Neural progenitor cell (in vitro differentiated cells): ENCODE measurements at regions not wholly inside any gene's neighbourhood (a gene's known extent, or its start where the extent isn't known, plus 50 kb on each side); places are given as distances from the start of the nearest gene placed in this dataset.
A peak's percentile ranks its signal among the peaks of the same experiment; 100 is the strongest.
"Not testable (repeated sequence)": the region's sequence is repeated elsewhere in the genome, so short reads cannot be mapped to it uniquely, and the experiment has no call there.

ENCODE experiments used
- DNase-seq: peaks from one replicate; pipeline ENCODE4 v3.0.0-alpha.2; 2016; ENCODE audit warnings: low spot score
- H2AFZ ChIP-seq: fragments of 200-600 bp; sonication (generic); replicated peaks from 2 replicates; pipeline ENCODE4 v1.6.1; 2016; ENCODE audit warnings: antibody characterized with exemption
- H3F3A ChIP-seq: fragments of 200-600 bp; sonication (generic); 2 replicates; pipeline ENCODE4 v1.6.1; 2016; ENCODE audit warnings: antibody characterized with exemption, low read depth
- H3K27ac ChIP-seq: fragments of 200-600 bp; sonication (generic); 2 replicates; pipeline ENCODE4 v1.5.1; 2016; ENCODE audit warnings: mild to moderate bottlenecking
- H3K27me3 ChIP-seq: fragments of 200-600 bp; sonication (generic); 2 replicates; pipeline ENCODE4 v1.6.1; 2016; ENCODE audit warnings: mild to moderate bottlenecking, moderate library complexity
- H3K36me3 ChIP-seq: fragments of 200-600 bp; sonication (generic); 2 replicates; pipeline ENCODE4 v1.5.1; 2016
- H3K4me1 ChIP-seq: fragments of 200-600 bp; sonication (generic); 2 replicates; pipeline ENCODE4 v1.6.1; 2016; ENCODE audit warnings: mixed run types
- H3K4me2 ChIP-seq: fragments of 200-600 bp; sonication (generic); 2 replicates; pipeline ENCODE4 v1.6.1; 2016
- H3K4me3 ChIP-seq: fragments of 200-600 bp; sonication (generic); 2 replicates; pipeline ENCODE4 v1.5.1; 2016
- H3K79me2 ChIP-seq: fragments of 200-600 bp; sonication (generic); 2 replicates; pipeline ENCODE4 v1.6.1; 2016; ENCODE audit warnings: low read depth
- H3K9ac ChIP-seq: fragments of 200-600 bp; sonication (generic); 2 replicates; pipeline ENCODE4 v1.6.1; 2016
- H3K9me3 ChIP-seq: fragments of 200-600 bp; sonication (generic); 2 replicates; pipeline ENCODE4 v1.5.1; 2016; ENCODE audit warnings: low read depth
- H4K20me1 ChIP-seq: fragments of 200-600 bp; sonication (generic); 2 replicates; pipeline ENCODE4 v1.6.1; 2016; ENCODE audit warnings: low read depth
- H3K27ac Mint-ChIP-seq: 3 replicates; pipeline ENCODE4 v1.8.0; 2021; ENCODE audit warnings: mixed read lengths
- H3K27me3 Mint-ChIP-seq: 2 replicates; pipeline ENCODE4 v1.8.0; 2022; ENCODE audit warnings: low read depth, mild to moderate bottlenecking, inconsistent platforms, moderate library complexity, mixed read lengths; ENCODE audit not compliant: insufficient read depth
- H3K36me3 Mint-ChIP-seq: 3 replicates; pipeline ENCODE4 v1.8.0; 2021; ENCODE audit warnings: mixed read lengths
- H3K4me1 Mint-ChIP-seq: 3 replicates; pipeline ENCODE4 v1.8.0; 2021; ENCODE audit warnings: mixed read lengths
- H3K4me3 Mint-ChIP-seq: 3 replicates; pipeline ENCODE4 v1.8.0; 2021; ENCODE audit warnings: mild to moderate bottlenecking, moderate library complexity, mixed read lengths
- H3K9me3 Mint-ChIP-seq: 3 replicates; pipeline ENCODE4 v1.8.0; 2020; ENCODE audit warnings: mixed read lengths
- CTCF ChIP-seq: fragments of 200-600 bp; sonication (generic); IDR thresholded peaks from 2 replicates; pipeline ENCODE4 v1.5.1; 2017; ENCODE audit warnings: antibody characterized with exemption, mild to moderate bottlenecking

- H3K79me2 ChIP-seq, H3K4me3 Mint-ChIP-seq, H3K4me1 ChIP-seq, H3K27me3 ChIP-seq, H3K4me2 ChIP-seq, H3K9me3 ChIP-seq, H3F3A ChIP-seq, H3K9me3 Mint-ChIP-seq, H4K20me1 ChIP-seq, H3K27ac Mint-ChIP-seq, H3K36me3 Mint-ChIP-seq, H2AFZ ChIP-seq, DNase-seq, H3K9ac ChIP-seq, H3K4me1 Mint-ChIP-seq, H3K27ac ChIP-seq, H3K36me3 ChIP-seq, H3K4me3 ChIP-seq, H3K27me3 Mint-ChIP-seq: not testable (repeated sequence)
These were observed 54.1 kb downstream of the RAB6D start for GRCh38 chr2:131309833-131310232.

- H3K4me3 ChIP-seq, H3K27ac ChIP-seq, H3K9ac ChIP-seq, H3K4me1 ChIP-seq, H3K9me3 Mint-ChIP-seq, H3K4me2 ChIP-seq, H3K27me3 Mint-ChIP-seq, H3K27ac Mint-ChIP-seq, H3K79me2 ChIP-seq, H2AFZ ChIP-seq, H3K9me3 ChIP-seq, H3K4me1 Mint-ChIP-seq, H3F3A ChIP-seq, H3K36me3 ChIP-seq, H3K4me3 Mint-ChIP-seq, H4K20me1 ChIP-seq, H3K36me3 Mint-ChIP-seq: not testable (repeated sequence)
- peak; percentile 15 for TF ChIP-seq CTCF
- peak; percentile 46 for DNase-seq
- H3K27me3 ChIP-seq: peaks cover 18% of the 10 kb centered on the region
These were observed 63.8 kb downstream of the RAB6D start for GRCh38 chr2:131300153-131300552.

GRCh38 chr2:131277857-131278256, 68.5 kb downstream of the POTEE start:
- not testable (repeated sequence) for H3K9me3 Mint-ChIP-seq, H4K20me1 ChIP-seq, H3K36me3 ChIP-seq, H3K36me3 Mint-ChIP-seq, DNase-seq, H3K4me3 Mint-ChIP-seq, H3K4me1 Mint-ChIP-seq, H3K79me2 ChIP-seq, H3K4me2 ChIP-seq, H3K27ac ChIP-seq, H3K9me3 ChIP-seq, H2AFZ ChIP-seq, H3K9ac ChIP-seq, H3K27me3 ChIP-seq, H3K27ac Mint-ChIP-seq, H3F3A ChIP-seq, H3K27me3 Mint-ChIP-seq, H3K4me3 ChIP-seq, H3K4me1 ChIP-seq

- not testable (repeated sequence) for H2AFZ ChIP-seq, H3K9me3 Mint-ChIP-seq, H3K4me3 ChIP-seq, H3K4me2 ChIP-seq, H3K27me3 Mint-ChIP-seq, H3K4me1 ChIP-seq, H3K79me2 ChIP-seq, H3K27ac ChIP-seq, H3K4me1 Mint-ChIP-seq, H3K36me3 ChIP-seq, H3F3A ChIP-seq, H3K9me3 ChIP-seq, H4K20me1 ChIP-seq, H3K9ac ChIP-seq, H3K27me3 ChIP-seq, H3K36me3 Mint-ChIP-seq, DNase-seq, H3K4me3 Mint-ChIP-seq, H3K27ac Mint-ChIP-seq
These were observed 68.0 kb downstream of the POTEE start for GRCh38 chr2:131277289-131277688.

- H3K36me3 ChIP-seq, H3K4me2 ChIP-seq, H3K27me3 Mint-ChIP-seq, H3K9me3 ChIP-seq, H3F3A ChIP-seq, H3K4me1 ChIP-seq, DNase-seq, H3K9ac ChIP-seq, H3K27ac Mint-ChIP-seq, H4K20me1 ChIP-seq, H3K4me3 ChIP-seq, H3K9me3 Mint-ChIP-seq, H3K79me2 ChIP-seq, H3K36me3 Mint-ChIP-seq, H2AFZ ChIP-seq, H3K27ac ChIP-seq, H3K27me3 ChIP-seq, H3K4me1 Mint-ChIP-seq, H3K4me3 Mint-ChIP-seq: not testable (repeated sequence)
These were observed 62.7 kb downstream of the POTEE start for GRCh38 chr2:131272019-131272418.

- not testable (repeated sequence) for H3K36me3 Mint-ChIP-seq
These were observed 54.7 kb downstream of the POTEE start for GRCh38 chr2:131264034-131264433.

More at GRCh38 chr2:131264034-131264433, 54.7 kb downstream of the POTEE start:
- H3K27me3 Mint-ChIP-seq, H3K4me3 Mint-ChIP-seq, H3K9me3 ChIP-seq, H3K4me1 ChIP-seq, H3K9ac ChIP-seq, H2AFZ ChIP-seq, H3K36me3 ChIP-seq, DNase-seq, H3K27ac ChIP-seq, H3K79me2 ChIP-seq, H4K20me1 ChIP-seq, H3K27ac Mint-ChIP-seq, H3K27me3 ChIP-seq, H3F3A ChIP-seq, H3K4me3 ChIP-seq, H3K4me2 ChIP-seq, H3K4me1 Mint-ChIP-seq, H3K9me3 Mint-ChIP-seq: not testable (repeated sequence)
